Spleen (tissue), 7 donors: ENCODE measurements at regions not wholly inside any gene's neighbourhood (a gene's known extent, or its start where the extent isn't known, plus 50 kb on each side); places are given as distances from the start of the nearest gene placed in this dataset.

ENCODE experiments used
- CTCF ChIP-seq, 11 experiments: fragments of 200-600 bp in 7 of 11; fragments of 450-650 bp in 4 of 11; sonication (generic) in 4 of 11; IDR thresholded peaks in 8 of 11; conservative IDR thresholded peaks in 3 of 11; 1 replicate in 7 of 11; 2 replicates in 4 of 11; pipeline versions ENCODE4 v1.4.0 to v1.8.0; 2016 to 2021; ENCODE audit warnings: antibody characterized with exemption in 11 of 11, inconsistent platforms in 4 of 11, mild to moderate bottlenecking in 1 of 11
- POLR2A ChIP-seq, 3 donors: fragments of 450-650 bp; IDR thresholded peaks; one replicate each; pipeline ENCODE4 v1.5.1; 2017; ENCODE audit warnings: antibody characterized with exemption in 3 of 3, mild to moderate bottlenecking in 1 of 3
- donor health status: DM: no; HTN: no; CAD: no; lungs with moderate emphysema.
- donor health status: DM: no; HTN: no; CAD: no.
- donor health status: DM: no; HTN: no; CAD: no.

- TF ChIP-seq CTCF (IDR thresholded peaks at IDR 0.05 in 8 of 11, conservative IDR thresholded peaks at IDR 0.05 in 3 of 11) (no peak), POLR2A (IDR thresholded peaks at IDR 0.05) (no peak)
Measured at GRCh38 chr18:71431171-71431570, 1113.0 kb downstream of the CBLN2 start.
